ENCODE measurements at regions not wholly inside any gene's neighbourhood (a gene's known extent, or its start where the extent isn't known, plus 50 kb on each side); places are given as distances from the start of the nearest gene placed in this dataset.
"Not testable (repeated sequence)": the region's sequence is repeated elsewhere in the genome, so short reads cannot be mapped to it uniquely, and the experiment has no call there.

DNA sequence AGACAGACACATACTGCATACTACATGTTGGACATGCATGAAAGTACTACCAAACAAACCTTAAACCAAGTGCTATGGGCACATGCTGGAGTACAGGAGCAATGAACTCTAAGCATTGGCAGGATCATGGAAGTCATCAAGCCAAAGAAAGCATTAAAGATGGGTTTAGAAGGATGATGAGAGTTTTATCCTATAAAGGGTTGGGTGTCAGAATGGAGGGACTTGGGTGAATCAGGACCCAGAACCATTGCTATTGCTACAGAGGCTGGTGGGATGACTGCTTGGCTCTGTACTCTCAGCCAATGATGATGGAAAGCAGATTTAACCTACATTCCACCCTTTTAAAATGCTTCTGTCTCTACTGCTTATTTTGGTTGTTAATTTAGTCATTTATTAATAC lies 233.9 kb upstream of the EDA2R start:
- no peaks in the 10 kb centered on the region for H3K9me3 ChIP-seq
- H3K4me1 ChIP-seq (ENCODE audit: control insufficient read depth in 1 of 2, insufficient read depth in 1 of 2, low read depth in 1 of 2, low read length in 1 of 2): no peaks in the 10 kb centered on the region
- no peaks in the 10 kb centered on the region for H3K36me3 ChIP-seq
- H3K27ac ChIP-seq: no peak overlapping the region
- H3K4me3 ChIP-seq (ENCODE audit: low read depth in 1 of 2, low read length in 1 of 2): no peak overlapping the region
- TF ChIP-seq, protein P1, sequence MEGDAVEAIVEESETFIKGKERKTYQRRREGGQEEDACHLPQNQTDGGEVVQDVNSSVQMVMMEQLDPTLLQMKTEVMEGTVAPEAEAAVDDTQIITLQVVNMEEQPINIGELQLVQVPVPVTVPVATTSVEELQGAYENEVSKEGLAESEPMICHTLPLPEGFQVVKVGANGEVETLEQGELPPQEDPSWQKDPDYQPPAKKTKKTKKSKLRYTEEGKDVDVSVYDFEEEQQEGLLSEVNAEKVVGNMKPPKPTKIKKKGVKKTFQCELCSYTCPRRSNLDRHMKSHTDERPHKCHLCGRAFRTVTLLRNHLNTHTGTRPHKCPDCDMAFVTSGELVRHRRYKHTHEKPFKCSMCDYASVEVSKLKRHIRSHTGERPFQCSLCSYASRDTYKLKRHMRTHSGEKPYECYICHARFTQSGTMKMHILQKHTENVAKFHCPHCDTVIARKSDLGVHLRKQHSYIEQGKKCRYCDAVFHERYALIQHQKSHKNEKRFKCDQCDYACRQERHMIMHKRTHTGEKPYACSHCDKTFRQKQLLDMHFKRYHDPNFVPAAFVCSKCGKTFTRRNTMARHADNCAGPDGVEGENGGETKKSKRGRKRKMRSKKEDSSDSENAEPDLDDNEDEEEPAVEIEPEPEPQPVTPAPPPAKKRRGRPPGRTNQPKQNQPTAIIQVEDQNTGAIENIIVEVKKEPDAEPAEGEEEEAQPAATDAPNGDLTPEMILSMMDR (IDR thresholded peaks at IDR 0.05): no peak
- no peaks in the 10 kb centered on the region for H3K27me3 ChIP-seq

DNA sequence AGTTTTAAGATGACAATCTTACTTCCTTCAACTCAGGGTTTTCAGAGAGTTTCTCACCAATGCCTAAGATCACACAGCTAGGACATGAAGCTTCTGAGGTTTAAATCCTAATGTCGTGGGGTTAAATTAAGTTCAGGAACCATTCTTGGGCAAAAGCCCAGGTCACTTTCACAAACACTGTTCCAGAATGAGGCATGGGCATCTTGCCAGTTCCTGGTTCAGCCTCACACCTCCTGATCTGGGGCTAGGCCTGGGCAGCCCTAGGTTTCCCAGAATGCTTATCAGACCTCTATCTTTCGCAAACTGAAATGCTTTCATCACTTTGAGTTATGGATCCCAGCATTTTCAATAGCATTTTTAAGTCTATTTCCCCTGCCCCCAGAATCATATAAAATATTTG lies 224.8 kb upstream of the EDA2R start:
- no peaks in the 10 kb centered on the region for H3K4me1 ChIP-seq (ENCODE audit: control insufficient read depth in 1 of 2, insufficient read depth in 1 of 2, low read depth in 1 of 2, low read length in 1 of 2)
- no peaks in the 10 kb centered on the region for H3K27me3 ChIP-seq
- no peak overlapping the region for H3K4me3 ChIP-seq (ENCODE audit: low read depth in 1 of 2, low read length in 1 of 2)
- H3K27ac ChIP-seq: no peak overlapping the region
- H3K36me3 ChIP-seq: no peaks in the 10 kb centered on the region
- TF ChIP-seq, protein P1 (IDR thresholded peaks at IDR 0.05): no peak
- H3K9me3 ChIP-seq: no peaks in the 10 kb centered on the region

DNA sequence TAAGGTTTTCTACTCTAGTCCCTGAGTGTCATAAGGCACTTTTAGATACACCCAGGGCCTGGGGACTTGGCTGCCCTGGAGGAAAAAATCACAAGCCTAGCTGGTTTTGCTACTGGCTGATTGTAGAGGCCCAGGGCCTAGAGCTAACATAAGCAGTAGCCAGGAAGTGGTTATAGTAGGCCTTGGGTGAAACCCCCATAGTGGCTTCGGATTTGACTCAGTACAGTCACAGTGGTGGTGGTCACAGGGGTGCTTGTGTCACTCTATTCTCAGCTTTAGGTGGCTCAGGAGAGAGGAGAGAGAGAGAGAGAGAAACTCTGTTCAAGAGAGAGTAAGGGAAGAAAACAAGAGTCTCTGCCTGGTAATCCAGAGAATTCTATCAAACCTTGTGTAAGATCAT lies 194.5 kb upstream of the EDA2R start:
- Histone ChIP-seq H3K36me3 (no peaks in the 10 kb centered on the region), H3K4me3 (ENCODE audit: low read depth in 1 of 2, low read length in 1 of 2) (no peak overlapping the region), H3K27me3 (no peaks in the 10 kb centered on the region), H3K9me3 (no peaks in the 10 kb centered on the region), H3K4me1 (ENCODE audit: control insufficient read depth in 1 of 2, insufficient read depth in 1 of 2, low read depth in 1 of 2, low read length in 1 of 2) (no peaks in the 10 kb centered on the region), H3K27ac (no peak overlapping the region)
- TF ChIP-seq, protein P1 (IDR thresholded peaks at IDR 0.05): no peak

DNA sequence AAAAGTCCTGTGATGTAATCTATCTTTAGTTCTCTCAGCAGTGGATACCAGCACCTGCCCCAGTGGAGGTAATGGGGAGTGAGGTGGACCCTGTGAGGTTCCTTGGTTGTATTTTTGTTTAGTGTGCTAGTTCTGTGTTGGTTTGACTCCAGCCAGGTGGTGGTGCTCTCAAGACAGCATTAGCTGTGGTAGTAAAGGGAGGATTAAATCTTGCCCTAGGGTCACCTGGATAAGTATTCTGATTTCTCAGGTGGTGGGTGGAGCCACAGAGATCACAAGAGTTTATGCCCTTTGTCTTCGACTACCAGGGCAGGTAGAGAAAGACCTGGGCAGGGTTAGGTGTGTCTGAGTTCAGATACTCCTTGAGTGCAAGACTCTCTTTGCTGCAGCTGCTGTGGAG lies 176.3 kb upstream of the EDA2R start:
- Histone ChIP-seq H3K36me3 (no peaks in the 10 kb centered on the region), H3K4me3 (ENCODE audit: low read depth in 1 of 2, low read length in 1 of 2) (no peak overlapping the region), H3K9me3 (no peaks in the 10 kb centered on the region), H3K27me3 (no peaks in the 10 kb centered on the region), H3K4me1 (ENCODE audit: control insufficient read depth in 1 of 2, insufficient read depth in 1 of 2, low read depth in 1 of 2, low read length in 1 of 2) (no peaks in the 10 kb centered on the region), H3K27ac (no peak overlapping the region)
- TF ChIP-seq, protein P1 (IDR thresholded peaks at IDR 0.05): no peak

DNA sequence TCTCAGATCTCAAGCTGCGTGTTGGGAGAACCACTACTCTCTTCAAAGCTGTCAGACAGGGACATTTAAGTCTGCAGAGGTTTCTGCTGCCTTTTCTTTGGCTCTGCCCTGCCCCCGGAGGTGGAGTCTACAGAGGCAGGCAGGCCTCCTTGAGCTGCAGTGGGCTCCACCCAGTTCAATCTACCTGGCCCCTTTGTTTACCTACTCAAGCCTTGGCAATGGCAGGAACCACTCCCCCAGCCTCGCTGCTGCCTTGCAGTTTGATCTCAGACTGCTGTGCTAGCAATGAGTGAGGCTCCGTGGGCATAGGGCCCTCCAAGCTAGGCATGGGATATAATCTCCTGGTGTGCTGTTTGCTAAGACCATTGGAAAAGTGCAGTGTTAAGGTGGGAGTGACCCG lies 155.6 kb upstream of the EDA2R start:
- not testable (repeated sequence) for H3K36me3 ChIP-seq; H3K27me3 ChIP-seq; H3K9me3 ChIP-seq; H3K27ac ChIP-seq; H3K4me1 ChIP-seq (ENCODE audit: control insufficient read depth in 1 of 2, insufficient read depth in 1 of 2, low read depth in 1 of 2, low read length in 1 of 2); H3K4me3 ChIP-seq (ENCODE audit: low read depth in 1 of 2, low read length in 1 of 2)

DNA sequence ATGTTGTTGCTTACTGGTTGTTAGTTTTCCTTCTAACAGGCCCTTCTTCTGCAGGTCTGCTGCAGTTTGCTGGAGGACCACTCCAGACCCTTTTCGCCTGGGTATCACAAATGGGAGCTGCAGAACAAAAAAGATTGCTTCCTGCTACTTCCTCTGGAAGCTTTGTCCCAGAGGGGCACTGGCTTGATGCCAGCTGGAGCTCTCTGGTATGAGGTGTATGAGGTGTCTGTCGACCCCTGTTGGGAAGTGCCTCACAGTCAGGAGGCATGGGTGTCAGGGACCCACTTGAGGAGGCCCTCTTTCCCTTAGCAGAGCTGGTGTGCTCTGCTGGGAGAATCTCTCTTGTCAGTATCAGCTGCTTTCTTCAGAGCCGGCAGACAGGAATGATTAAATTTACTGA lies 127.4 kb upstream of the EDA2R start:
- Histone ChIP-seq H3K9me3 (no peaks in the 10 kb centered on the region), H3K27me3 (no peaks in the 10 kb centered on the region), H3K27ac (no peak overlapping the region), H3K4me3 (ENCODE audit: low read depth in 1 of 2, low read length in 1 of 2) (no peak overlapping the region), H3K36me3 (no peaks in the 10 kb centered on the region), H3K4me1 (ENCODE audit: control insufficient read depth in 1 of 2, insufficient read depth in 1 of 2, low read depth in 1 of 2, low read length in 1 of 2) (no peaks in the 10 kb centered on the region)
- TF ChIP-seq, protein P1 (IDR thresholded peaks at IDR 0.05): no peak
